HG02571 (cell line): ENCODE measurements at regions not wholly inside any gene's neighbourhood (a gene's known extent, or its start where the extent isn't known, plus 50 kb on each side); places are given as distances from the start of the nearest gene placed in this dataset.

Experiments
- ATAC-seq: cut with Tn5 transposase; IDR thresholded peaks from one replicate; pipeline ENCODE4 v1.9.1; 2021; ENCODE audit warnings: mild to moderate bottlenecking, moderate library complexity; ENCODE audit not compliant: unreplicated experiment

- no peak for ATAC-seq
Measured at GRCh38 chr9:116095403-116095802, 58.2 kb upstream of the PAPPA start.

GRCh38 chr9:116096046-116096445 lies 57.5 kb upstream of the PAPPA start:
- no peak for ATAC-seq

GRCh38 chr9:116096853-116097252 lies 56.7 kb upstream of the PAPPA start:
- no peak for ATAC-seq

GRCh38 chr9:116098476-116098875 lies 55.1 kb upstream of the PAPPA start:
- ATAC-seq = no peak

GRCh38 chr9:116099821-116100220 lies 53.8 kb upstream of the PAPPA start:
- ATAC-seq = no peak

GRCh38 chr9:116100711-116101121 lies 52.9 kb upstream of the PAPPA start:
- no peak for ATAC-seq

- ATAC-seq = no peak
Measured at GRCh38 chr9:116101516-116101915, 52.1 kb upstream of the PAPPA start.

GRCh38 chr9:116102596-116102995 lies 51.0 kb upstream of the PAPPA start:
- no peak for ATAC-seq
